Adrenal gland (tissue), 5 donors: ENCODE measurements at regions not wholly inside any gene's neighbourhood (a gene's known extent, or its start where the extent isn't known, plus 50 kb on each side); places are given as distances from the start of the nearest gene placed in this dataset.

Experiments used
- CTCF ChIP-seq, 6 experiments: fragments of 450-650 bp in 4 of 6; fragments of 200-600 bp in 2 of 6; sonication (generic) in 1 of 6; IDR thresholded peaks; 1 replicate in 5 of 6; 2 replicates in 1 of 6; pipeline versions ENCODE4 v1.5.1 to v1.8.0; 2016 to 2021; ENCODE audit warnings: antibody characterized with exemption in 6 of 6, mild to moderate bottlenecking in 2 of 6, moderate library complexity in 1 of 6
- POLR2A ChIP-seq, 2 donors: fragments of 450-650 bp; IDR thresholded peaks; one replicate each; pipeline ENCODE4 v1.6.1; 2017; ENCODE audit warnings: antibody characterized with exemption in 2 of 2, mild to moderate bottlenecking in 2 of 2, moderate library complexity in 1 of 2
- donor health status: DM: no; HTN: no; CAD: no.

GRCh38 chr6:126217497-126217896, 122.4 kb upstream of the CENPW start:
- no peak for TF ChIP-seq POLR2A (IDR thresholded peaks at IDR 0.05)
- no peak for TF ChIP-seq CTCF (IDR thresholded peaks at IDR 0.05)
